OCI-LY1 (cell line): ENCODE measurements at regions not wholly inside any gene's neighbourhood (a gene's known extent, or its start where the extent isn't known, plus 50 kb on each side); places are given as distances from the start of the nearest gene placed in this dataset.
A peak's percentile ranks its signal among the peaks of the same experiment; 100 is the strongest.
"Not testable (repeated sequence)": the region's sequence is repeated elsewhere in the genome, so short reads cannot be mapped to it uniquely, and the experiment has no call there.

Experiments used
- H2AFZ ChIP-seq: fragments of 200-600 bp; sonication (generic), shearing (Covaris generic); 2 replicates; pipeline ENCODE4 v1.6.0; 2014; ENCODE audit warnings: antibody characterized with exemption, mild to moderate bottlenecking, low read length
- H3F3A ChIP-seq: fragments of 200-600 bp; sonication (generic), shearing (Covaris generic); 2 replicates; pipeline ENCODE4 v1.6.0; 2014; ENCODE audit warnings: mild to moderate bottlenecking, antibody characterized with exemption, low read length, moderate library complexity; ENCODE audit not compliant: insufficient read depth
- H3K27ac ChIP-seq: fragments of 200-600 bp; sonication (generic); 2 replicates; pipeline ENCODE4 v1.5.1; 2014; ENCODE audit warnings: low read length, mixed run types, mild to moderate bottlenecking, low read depth; ENCODE audit not compliant: poor library complexity, severe bottlenecking
- H3K27me3 ChIP-seq: fragments of 200-600 bp; sonication (generic); 2 replicates; pipeline ENCODE4 v1.6.0; 2014; ENCODE audit warnings: antibody characterized with exemption, mild to moderate bottlenecking, low read length, moderate library complexity; ENCODE audit not compliant: insufficient read depth
- H3K36me3 ChIP-seq: fragments of 200-600 bp; sonication (generic); 2 replicates; pipeline ENCODE4 v1.6.1; 2014; ENCODE audit warnings: mild to moderate bottlenecking, antibody characterized with exemption, low read length, moderate library complexity, mixed read lengths; ENCODE audit not compliant: insufficient read depth
- H3K4me1 ChIP-seq: fragments of 200-600 bp; sonication (generic); 2 replicates; pipeline ENCODE4 v1.5.1; 2014; ENCODE audit warnings: mild to moderate bottlenecking, low read length, moderate library complexity; ENCODE audit not compliant: insufficient read depth, severe bottlenecking
- H3K4me2 ChIP-seq: fragments of 200-600 bp; sonication (generic), shearing (Covaris generic); 2 replicates; pipeline ENCODE4 v1.6.1; 2014; ENCODE audit warnings: low read length
- H3K4me3 ChIP-seq: fragments of 200-600 bp; sonication (generic); 2 replicates; pipeline ENCODE4 v1.5.1; 2014; ENCODE audit warnings: low read length, low read depth, mild to moderate bottlenecking, mixed read lengths; ENCODE audit not compliant: poor library complexity, severe bottlenecking
- H3K79me2 ChIP-seq: fragments of 200-600 bp; shearing (Covaris generic); 2 replicates; pipeline ENCODE4 v1.6.1; 2016; ENCODE audit warnings: mixed run types, low read length, mixed read lengths; ENCODE audit not compliant: insufficient read depth
- H3K9ac ChIP-seq: fragments of 200-600 bp; sonication (generic), shearing (Covaris generic); 2 replicates; pipeline ENCODE4 v1.6.1; 2014; ENCODE audit warnings: mild to moderate bottlenecking, low read length, mixed read lengths
- H3K9me2 ChIP-seq: fragments of 200-600 bp; sonication (generic), shearing (Covaris generic); 2 replicates; pipeline ENCODE4 v1.6.1; 2014; ENCODE audit warnings: low read depth, mild to moderate bottlenecking, low read length, mixed read lengths
- H3K9me3 ChIP-seq: fragments of 200-600 bp; shearing (Covaris generic); 2 replicates; pipeline ENCODE4 v1.6.1; 2014; ENCODE audit warnings: low read length, mixed read lengths
- H4K20me1 ChIP-seq: fragments of 200-600 bp; sonication (generic), shearing (Covaris generic); 2 replicates; pipeline ENCODE4 v1.6.0; 2016; ENCODE audit warnings: mild to moderate bottlenecking, low read length; ENCODE audit not compliant: insufficient read depth
- EZH2 ChIP-seq: fragments of 200-600 bp; sonication (generic), shearing (Covaris generic); IDR thresholded peaks from 2 replicates; pipeline ENCODE4 v1.8.0; 2017; ENCODE audit warnings: borderline replicate concordance, mixed run types, mild to moderate bottlenecking, antibody characterized with exemption, low read length, moderate library complexity, mixed read lengths
- TF ChIP-seq, protein P1 (sequence below): fragments of 200-600 bp; sonication (generic), shearing (Covaris generic); IDR thresholded peaks from 2 replicates; pipeline ENCODE4 v1.5.1; 2017; ENCODE audit warnings: mild to moderate bottlenecking, antibody characterized with exemption, low read length, moderate library complexity, mixed read lengths

GRCh38 chr7:112670193-112670592, 120.0 kb downstream of the TMEM168 start:
- TF ChIP-seq, protein P1, sequence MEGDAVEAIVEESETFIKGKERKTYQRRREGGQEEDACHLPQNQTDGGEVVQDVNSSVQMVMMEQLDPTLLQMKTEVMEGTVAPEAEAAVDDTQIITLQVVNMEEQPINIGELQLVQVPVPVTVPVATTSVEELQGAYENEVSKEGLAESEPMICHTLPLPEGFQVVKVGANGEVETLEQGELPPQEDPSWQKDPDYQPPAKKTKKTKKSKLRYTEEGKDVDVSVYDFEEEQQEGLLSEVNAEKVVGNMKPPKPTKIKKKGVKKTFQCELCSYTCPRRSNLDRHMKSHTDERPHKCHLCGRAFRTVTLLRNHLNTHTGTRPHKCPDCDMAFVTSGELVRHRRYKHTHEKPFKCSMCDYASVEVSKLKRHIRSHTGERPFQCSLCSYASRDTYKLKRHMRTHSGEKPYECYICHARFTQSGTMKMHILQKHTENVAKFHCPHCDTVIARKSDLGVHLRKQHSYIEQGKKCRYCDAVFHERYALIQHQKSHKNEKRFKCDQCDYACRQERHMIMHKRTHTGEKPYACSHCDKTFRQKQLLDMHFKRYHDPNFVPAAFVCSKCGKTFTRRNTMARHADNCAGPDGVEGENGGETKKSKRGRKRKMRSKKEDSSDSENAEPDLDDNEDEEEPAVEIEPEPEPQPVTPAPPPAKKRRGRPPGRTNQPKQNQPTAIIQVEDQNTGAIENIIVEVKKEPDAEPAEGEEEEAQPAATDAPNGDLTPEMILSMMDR = no peak
- no peak for TF ChIP-seq EZH2
- Histone ChIP-seq H3K9me3 (no peaks in the 10 kb centered on the region), H3K79me2 (no peaks in the 10 kb centered on the region), H3K27ac (no peak overlapping the region), H4K20me1 (no peaks in the 10 kb centered on the region), H3K4me1 (no peaks in the 10 kb centered on the region), H3K27me3 (no peaks in the 10 kb centered on the region), H3K4me3 (no peak overlapping the region), H3K36me3 (no peaks in the 10 kb centered on the region), H3F3A (no peaks in the 10 kb centered on the region), H2AFZ (no peak overlapping the region), H3K9ac (no peak overlapping the region), H3K9me2 (no peaks in the 10 kb centered on the region), H3K4me2 (no peak overlapping the region)

- no peak for TF ChIP-seq EZH2
- TF ChIP-seq, protein P1 = no peak
- H4K20me1 ChIP-seq = no peaks in the 10 kb centered on the region
- H3F3A ChIP-seq = no peaks in the 10 kb centered on the region
- H3K79me2 ChIP-seq = no peaks in the 10 kb centered on the region
- H3K27me3 ChIP-seq = 0 out of 2 replicates have a peak, but pooled peaks cover 3% of the 10 kb centered on the region
- H3K36me3 ChIP-seq = no peaks in the 10 kb centered on the region
- H3K9ac ChIP-seq = no peak overlapping the region
- no peak overlapping the region for H3K27ac ChIP-seq
- H3K9me2 ChIP-seq = no peaks in the 10 kb centered on the region
- H3K4me3 ChIP-seq = no peak overlapping the region
- H3K9me3 ChIP-seq = no peaks in the 10 kb centered on the region
- no peak overlapping the region for H3K4me2 ChIP-seq
- H2AFZ ChIP-seq = no peak overlapping the region
- H3K4me1 ChIP-seq = no peaks in the 10 kb centered on the region
These were observed 111.6 kb downstream of the TMEM168 start for GRCh38 chr7:112678626-112679025.

DNA sequence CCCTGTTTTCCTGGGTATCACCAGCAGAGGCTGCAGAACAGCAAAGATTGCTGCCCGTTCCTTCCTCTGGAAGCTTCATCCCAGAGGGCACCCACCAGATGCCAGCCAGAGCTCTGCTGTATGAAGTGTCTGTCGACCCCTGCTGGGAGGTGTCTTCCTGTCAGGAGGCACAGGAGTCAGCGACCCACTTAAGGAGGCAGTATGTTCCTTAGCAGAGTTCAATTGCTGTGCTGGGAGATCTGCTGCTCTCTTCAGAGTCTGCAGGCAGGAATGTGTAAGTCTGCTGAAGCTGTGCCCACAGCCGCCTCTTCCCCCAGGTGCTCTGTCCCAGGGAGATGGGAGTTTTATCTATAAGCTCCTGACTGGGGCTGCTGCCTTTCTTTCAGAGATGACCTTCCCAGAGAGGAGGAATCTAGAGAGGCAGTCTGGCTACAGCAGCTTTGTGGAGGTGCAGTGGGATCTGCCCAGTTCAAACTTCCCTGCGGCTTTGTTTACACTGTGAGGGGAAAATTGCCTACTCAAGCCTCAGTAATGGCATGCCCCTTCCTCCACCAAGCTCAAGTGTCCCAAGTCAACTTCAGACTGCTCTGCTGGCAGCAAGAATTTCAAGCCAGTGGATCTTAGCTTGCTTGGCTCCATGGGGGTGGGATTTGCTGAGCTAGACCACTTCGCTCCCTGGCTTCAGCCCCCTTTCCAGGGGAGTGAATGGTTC, 100.6 kb downstream of the TMEM168 start:
- H3K36me3 ChIP-seq, H3K4me3 ChIP-seq, H3F3A ChIP-seq, H3K4me1 ChIP-seq, H3K4me2 ChIP-seq, H3K9me3 ChIP-seq, H3K79me2 ChIP-seq, H3K27ac ChIP-seq, H3K27me3 ChIP-seq, H3K9ac ChIP-seq, H3K9me2 ChIP-seq, H2AFZ ChIP-seq, H4K20me1 ChIP-seq: not testable (repeated sequence)
- TF ChIP-seq, protein P1 = peak; percentile 18; the same call in 1 of the 2 replicates
